ENCODE measurements at regions not wholly inside any gene's neighbourhood (a gene's known extent, or its start where the extent isn't known, plus 50 kb on each side); places are given as distances from the start of the nearest gene placed in this dataset.

DNA sequence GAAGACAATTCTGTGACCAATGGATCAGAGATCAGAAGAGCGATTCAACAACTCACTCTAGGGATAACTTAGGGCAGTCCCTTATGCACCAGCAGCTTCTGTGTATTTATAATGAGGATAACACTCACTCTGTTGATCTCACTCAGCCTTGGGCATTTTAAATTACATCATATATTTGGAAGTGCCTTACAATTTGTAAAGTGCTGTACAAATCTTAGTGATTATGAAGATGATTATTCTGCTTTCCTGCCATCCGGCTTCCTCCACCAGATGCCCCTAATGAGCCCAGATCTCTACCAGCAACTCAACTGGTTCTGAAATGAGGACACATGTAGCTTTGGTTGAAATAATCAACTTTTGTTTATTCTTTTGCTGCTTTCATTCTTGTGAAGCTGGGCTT lies 105.3 kb downstream of the PCSK1 start:
- H3K4me3 ChIP-seq, result no peak overlapping the region
- TF ChIP-seq EP300 (IDR thresholded peaks at IDR 0.05), result no peak
- no peak for TF ChIP-seq POLR2A (IDR thresholded peaks at IDR 0.05)
- TF ChIP-seq, protein P1, sequence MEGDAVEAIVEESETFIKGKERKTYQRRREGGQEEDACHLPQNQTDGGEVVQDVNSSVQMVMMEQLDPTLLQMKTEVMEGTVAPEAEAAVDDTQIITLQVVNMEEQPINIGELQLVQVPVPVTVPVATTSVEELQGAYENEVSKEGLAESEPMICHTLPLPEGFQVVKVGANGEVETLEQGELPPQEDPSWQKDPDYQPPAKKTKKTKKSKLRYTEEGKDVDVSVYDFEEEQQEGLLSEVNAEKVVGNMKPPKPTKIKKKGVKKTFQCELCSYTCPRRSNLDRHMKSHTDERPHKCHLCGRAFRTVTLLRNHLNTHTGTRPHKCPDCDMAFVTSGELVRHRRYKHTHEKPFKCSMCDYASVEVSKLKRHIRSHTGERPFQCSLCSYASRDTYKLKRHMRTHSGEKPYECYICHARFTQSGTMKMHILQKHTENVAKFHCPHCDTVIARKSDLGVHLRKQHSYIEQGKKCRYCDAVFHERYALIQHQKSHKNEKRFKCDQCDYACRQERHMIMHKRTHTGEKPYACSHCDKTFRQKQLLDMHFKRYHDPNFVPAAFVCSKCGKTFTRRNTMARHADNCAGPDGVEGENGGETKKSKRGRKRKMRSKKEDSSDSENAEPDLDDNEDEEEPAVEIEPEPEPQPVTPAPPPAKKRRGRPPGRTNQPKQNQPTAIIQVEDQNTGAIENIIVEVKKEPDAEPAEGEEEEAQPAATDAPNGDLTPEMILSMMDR (IDR thresholded peaks at IDR 0.05), result no peak
- 72 to 76% methylated on average over 2 of the region's 2 CpGs for WGBS, 2 donors

DNA sequence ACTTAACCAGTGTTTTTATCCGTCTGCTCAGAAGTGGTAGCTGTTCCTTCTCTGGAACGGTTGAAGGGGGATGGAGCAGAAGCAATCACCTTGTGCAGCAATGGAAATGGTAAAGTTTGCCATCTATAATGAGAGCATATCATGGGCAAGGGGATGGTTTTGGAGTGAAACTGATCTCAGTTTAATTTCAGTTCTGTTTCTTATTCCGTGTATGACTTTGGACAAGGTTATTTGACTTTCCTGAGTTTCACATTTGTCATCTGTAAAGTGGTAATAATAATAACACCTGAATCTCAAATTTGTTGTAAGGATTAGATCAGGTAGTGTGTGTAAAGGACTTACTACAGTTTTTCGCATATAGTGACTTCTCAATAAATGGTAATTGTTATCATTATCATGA lies 106.1 kb downstream of the PCSK1 start:
- Histone ChIP-seq H3K36me3 (no peaks in the 10 kb centered on the region), H3K9me3 (peaks cover 0 to 5% (median 0%) of the 10 kb centered on the region in 4 donors), H3K27me3 (no peaks in the 10 kb centered on the region), H3K4me3 (no peak overlapping the region), H3K27ac (no peak overlapping the region), H3K4me1 (peaks cover 0 to 21% (median 0%) of the 10 kb centered on the region in 4 donors)
- DNase-seq (ENCODE audit: low spot score in 2 of 2), result no peak
- WGBS, 2 donors, result 85 to 89% methylated on average over 4 of the region's 4 CpGs
- no peak for TF ChIP-seq EP300 (IDR thresholded peaks at IDR 0.05)
- TF ChIP-seq POLR2A (IDR thresholded peaks at IDR 0.05), result no peak
- TF ChIP-seq, protein P1 (IDR thresholded peaks at IDR 0.05), result no peak

More for the DNA sequence above, 105.3 kb downstream of the PCSK1 start:
- peaks cover 0 to under 1% (median 0%) of the 10 kb centered on the region in 4 donors for H3K9me3 ChIP-seq
- no peak for DNase-seq (ENCODE audit: low spot score in 2 of 2)
- no peaks in the 10 kb centered on the region for H3K27me3 ChIP-seq
- no peak overlapping the region for H3K27ac ChIP-seq
- no peaks in the 10 kb centered on the region for H3K36me3 ChIP-seq
- H3K4me1 ChIP-seq, result peaks cover 0 to 21% (median 0%) of the 10 kb centered on the region in 4 donors

DNA sequence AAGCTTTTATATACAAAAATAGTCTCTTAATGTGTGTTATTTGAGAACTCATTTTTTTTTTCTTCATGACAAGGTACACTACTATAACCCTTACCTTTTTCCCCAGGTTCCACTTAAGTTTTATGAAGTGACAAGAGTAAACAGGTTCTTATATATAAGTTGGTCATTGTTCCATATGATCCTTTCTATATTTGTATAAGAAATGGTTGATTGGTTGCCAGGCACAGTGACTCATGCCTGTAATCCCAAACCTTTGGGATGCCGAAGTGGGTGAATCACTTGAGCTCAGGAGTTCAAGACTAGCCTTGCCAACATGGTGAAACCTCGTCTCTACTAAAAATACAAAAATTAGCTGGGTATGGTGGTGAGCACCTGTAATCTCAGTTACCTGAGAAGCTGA lies 108.3 kb downstream of the PCSK1 start:
- TF ChIP-seq POLR2A (IDR thresholded peaks at IDR 0.05) (no peak), EP300 (IDR thresholded peaks at IDR 0.05) (no peak)
- TF ChIP-seq, protein P1 (IDR thresholded peaks at IDR 0.05), result no peak
- Histone ChIP-seq H3K36me3 (no peaks in the 10 kb centered on the region), H3K4me1 (peaks cover 0 to 8% (median 0%) of the 10 kb centered on the region in 4 donors), H3K4me3 (no peak overlapping the region), H3K9me3 (peaks cover 0 to 5% (median 0%) of the 10 kb centered on the region in 4 donors), H3K27ac (no peak overlapping the region), H3K27me3 (no peaks in the 10 kb centered on the region)
- WGBS, 2 donors, result 84 to 90% methylated on average over 2 of the region's 2 CpGs
- DNase-seq (ENCODE audit: low spot score in 2 of 2), result no peak

DNA sequence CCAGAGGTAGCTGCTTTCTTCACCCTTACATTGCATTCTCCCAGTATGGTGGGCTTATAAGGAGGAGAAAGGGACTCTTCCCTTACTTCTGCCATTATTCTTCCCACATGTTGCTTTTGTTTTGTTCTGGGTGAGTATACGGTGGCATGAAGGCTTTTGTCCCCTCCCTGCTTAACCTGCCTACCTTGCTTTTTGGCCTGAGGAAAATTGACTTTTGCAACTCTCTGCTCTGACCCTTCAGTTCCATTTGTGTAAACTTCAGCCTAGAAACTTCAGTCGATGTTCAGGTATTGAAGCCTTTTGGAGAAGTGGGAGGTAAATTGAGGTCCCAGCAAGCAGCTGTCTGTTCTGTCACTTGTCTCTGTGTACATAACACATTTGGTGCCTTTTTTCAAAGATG lies 110.2 kb downstream of the PCSK1 start:
- Histone ChIP-seq H3K36me3 (no peaks in the 10 kb centered on the region), H3K4me1 (no peaks in the 10 kb centered on the region), H3K9me3 (peaks cover 0 to 5% (median 0%) of the 10 kb centered on the region in 4 donors), H3K27me3 (no peaks in the 10 kb centered on the region), H3K27ac (no peak overlapping the region), H3K4me3 (no peak overlapping the region)
- WGBS, 2 donors, result 80 to 83% methylated on average over 2 of the region's 2 CpGs
- TF ChIP-seq POLR2A (IDR thresholded peaks at IDR 0.05), result no peak
- no peak for TF ChIP-seq EP300 (IDR thresholded peaks at IDR 0.05)
- TF ChIP-seq, protein P1 (IDR thresholded peaks at IDR 0.05), result no peak
- no peak for DNase-seq (ENCODE audit: low spot score in 2 of 2)

DNA sequence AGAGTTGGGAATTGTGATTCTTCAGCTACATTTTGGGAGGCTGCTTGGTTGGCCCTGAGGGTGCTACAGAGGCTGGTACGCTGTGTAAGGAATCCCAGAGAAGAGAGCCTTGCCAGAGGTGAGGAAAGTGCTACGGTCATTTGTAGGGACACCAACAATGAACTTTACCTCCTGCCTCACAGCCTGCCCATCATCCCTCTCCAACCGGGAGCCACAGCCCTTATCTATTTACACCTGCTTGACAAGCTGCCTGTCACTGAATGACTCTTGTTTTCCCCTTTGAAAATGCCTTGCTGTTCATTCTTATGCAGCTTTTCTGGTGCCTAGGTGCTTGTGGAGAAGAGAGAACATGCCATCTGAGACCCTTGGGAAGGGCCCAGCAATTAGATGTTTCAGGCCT lies 110.8 kb downstream of the PCSK1 start:
- Histone ChIP-seq H3K9me3 (peaks cover 0 to 5% (median 0%) of the 10 kb centered on the region in 4 donors), H3K27ac (no peak overlapping the region), H3K4me1 (no peaks in the 10 kb centered on the region), H3K27me3 (no peaks in the 10 kb centered on the region), H3K4me3 (no peak overlapping the region), H3K36me3 (no peaks in the 10 kb centered on the region)
- no peak for DNase-seq (ENCODE audit: low spot score in 2 of 2)
- TF ChIP-seq POLR2A (IDR thresholded peaks at IDR 0.05) (no peak), EP300 (IDR thresholded peaks at IDR 0.05) (no peak)
- TF ChIP-seq, protein P1 (IDR thresholded peaks at IDR 0.05), result no peak
- WGBS, 2 donors, result 75 to 78% methylated on average over 3 of the region's 3 CpGs

Data from tibial nerve (tissue), 4 donors.